Activated CD8-positive, alpha-beta T cell treated with anti-CD3 and anti-CD28 coated beads for 36 hours (primary cell): ENCODE measurements at regions not wholly inside any gene's neighbourhood (a gene's known extent, or its start where the extent isn't known, plus 50 kb on each side); places are given as distances from the start of the nearest gene placed in this dataset.

ENCODE experiments used
- ATAC-seq: fragments of 200-7000 bp; cut with Tn5 transposase; one replicate; pipeline ENCODE4 v1.10.0; 2021; ENCODE audit warnings: mild to moderate bottlenecking, moderate library complexity
- CTCF ChIA-PET: fragments of 350-600 bp; sonication (Branson Sonifier 250); formaldehyde crosslinking; loops from one replicate; lab custom pipeline; 2021; ENCODE audit warnings: antibody characterized with exemption; lab: Charles Lee
- POLR2A ChIA-PET: fragments of 350-600 bp; sonication (Branson Sonifier 250); formaldehyde crosslinking; loops from one replicate; lab custom pipeline; 2021; ENCODE audit warnings: antibody characterized with exemption; lab: Charles Lee
- DNase-seq: peaks from one replicate; pipeline ENCODE4 v3.0.0-alpha.2; 2020
- H3K27ac Mint-ChIP-seq: one replicate; pipeline ENCODE4 v1.8.0; 2021; ENCODE audit warnings: mild to moderate bottlenecking, mixed read lengths
- H3K27me3 Mint-ChIP-seq: one replicate; pipeline ENCODE4 v1.8.0; 2021; ENCODE audit warnings: mixed read lengths
- H3K36me3 Mint-ChIP-seq: one replicate; pipeline ENCODE4 v1.8.0; 2021; ENCODE audit warnings: low read depth, mixed read lengths
- H3K4me1 Mint-ChIP-seq: one replicate; pipeline ENCODE4 v1.8.0; 2021; ENCODE audit warnings: low read depth, mixed read lengths
- H3K4me3 Mint-ChIP-seq: one replicate; pipeline ENCODE4 v1.8.0; 2021; ENCODE audit warnings: mild to moderate bottlenecking, moderate library complexity, mixed read lengths
- H3K9me3 Mint-ChIP-seq: one replicate; pipeline ENCODE4 v1.8.0; 2021; ENCODE audit warnings: mixed read lengths
- intact Hi-C: fragments of 100-400 bp; cut with micrococcal nuclease; formaldehyde crosslinking; loops from one replicate; pipeline ENCODE4 v1.10.0; 2022
- TF ChIP-seq, protein P1 (sequence below): fragments of 200-600 bp; IDR thresholded peaks from one replicate; pipeline ENCODE4 v1.8.0; 2022; ENCODE audit warnings: antibody characterized with exemption, mild to moderate bottlenecking

DNA sequence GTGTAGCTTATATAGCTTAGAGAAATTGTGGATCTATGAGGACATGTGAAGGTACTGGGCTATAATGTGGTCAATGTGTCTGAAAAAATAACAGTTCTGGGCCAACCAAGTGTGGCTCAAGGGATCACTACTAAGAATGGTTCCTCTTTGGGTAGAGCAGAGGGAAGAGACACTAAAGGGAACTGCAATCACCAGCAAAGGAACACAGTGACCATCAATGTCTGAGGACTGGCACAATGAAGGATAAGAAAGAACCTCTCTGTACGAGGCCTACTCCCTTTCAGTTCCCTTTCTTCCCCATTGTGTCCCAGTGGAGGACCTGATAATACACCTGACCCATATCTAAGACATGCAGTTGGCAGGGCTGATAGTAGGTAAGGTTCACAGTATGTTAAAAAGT is 89.9 kb upstream of the JAK1 start:
- Mint-ChIP-seq H3K4me3 (no peak overlapping the region), H3K27me3 (no peaks in the 10 kb centered on the region), H3K9me3 (no peaks in the 10 kb centered on the region), H3K27ac (no peak overlapping the region), H3K4me1 (peaks cover 21% of the 10 kb centered on the region), H3K36me3 (peaks cover 12% of the 10 kb centered on the region)
- CTCF ChIA-PET = interaction anchor here (0.8 kb wide), 1 partner anchor 19 kb away, joined by 4 read pairs; no protein-coding TSS in a partner anchor
- DNase-seq (no peak), ATAC-seq (no peak)
- TF ChIP-seq, protein P1, sequence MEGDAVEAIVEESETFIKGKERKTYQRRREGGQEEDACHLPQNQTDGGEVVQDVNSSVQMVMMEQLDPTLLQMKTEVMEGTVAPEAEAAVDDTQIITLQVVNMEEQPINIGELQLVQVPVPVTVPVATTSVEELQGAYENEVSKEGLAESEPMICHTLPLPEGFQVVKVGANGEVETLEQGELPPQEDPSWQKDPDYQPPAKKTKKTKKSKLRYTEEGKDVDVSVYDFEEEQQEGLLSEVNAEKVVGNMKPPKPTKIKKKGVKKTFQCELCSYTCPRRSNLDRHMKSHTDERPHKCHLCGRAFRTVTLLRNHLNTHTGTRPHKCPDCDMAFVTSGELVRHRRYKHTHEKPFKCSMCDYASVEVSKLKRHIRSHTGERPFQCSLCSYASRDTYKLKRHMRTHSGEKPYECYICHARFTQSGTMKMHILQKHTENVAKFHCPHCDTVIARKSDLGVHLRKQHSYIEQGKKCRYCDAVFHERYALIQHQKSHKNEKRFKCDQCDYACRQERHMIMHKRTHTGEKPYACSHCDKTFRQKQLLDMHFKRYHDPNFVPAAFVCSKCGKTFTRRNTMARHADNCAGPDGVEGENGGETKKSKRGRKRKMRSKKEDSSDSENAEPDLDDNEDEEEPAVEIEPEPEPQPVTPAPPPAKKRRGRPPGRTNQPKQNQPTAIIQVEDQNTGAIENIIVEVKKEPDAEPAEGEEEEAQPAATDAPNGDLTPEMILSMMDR = no peak
- POLR2A ChIA-PET = no interaction called here
- intact Hi-C loops = no loop called here

- no peak for ATAC-seq
- Mint-ChIP-seq H3K4me3 (no peak overlapping the region), H3K36me3 (peaks cover 12% of the 10 kb centered on the region), H3K9me3 (no peaks in the 10 kb centered on the region), H3K27ac (no peak overlapping the region), H3K4me1 (peaks cover 17% of the 10 kb centered on the region), H3K27me3 (no peaks in the 10 kb centered on the region)
- CTCF ChIA-PET = interaction anchor here (1.9 kb wide), 1 partner anchor 18 kb away, joined by 11 read pairs; no protein-coding TSS in a partner anchor
- intact Hi-C loops = no loop called here
- TF ChIP-seq, protein P1 = no peak
- POLR2A ChIA-PET = no interaction called here
- no peak for DNase-seq
Observed at GRCh38 chr1:65056866-65057265, 90.5 kb upstream of the JAK1 start.

- no peaks in the 10 kb centered on the region for H3K27me3 Mint-ChIP-seq
- H3K36me3 Mint-ChIP-seq = peaks cover 11% of the 10 kb centered on the region
- H3K9me3 Mint-ChIP-seq = no peaks in the 10 kb centered on the region
- DNase-seq (no peak), ATAC-seq (peak; percentile 66)
- no peak overlapping the region for H3K27ac Mint-ChIP-seq
- TF ChIP-seq, protein P1 = peak; percentile 70
- H3K4me3 Mint-ChIP-seq = no peak overlapping the region
- peaks cover 44% of the 10 kb centered on the region for H3K4me1 Mint-ChIP-seq
- ChIA-PET POLR2A (no interaction called here), CTCF (interaction anchor here (0.6 to 7.3 kb wide), 10 partner anchors 11 to 1178 kb away, joined by 3 to 124 read pairs (median 5); no protein-coding TSS in a partner anchor)
- intact Hi-C loops = loop anchor here (5.0 kb wide), 1 partner anchor 147 kb away; no protein-coding TSS in a partner anchor
Observed at GRCh38 chr1:65059930-65060538, 88.0 kb upstream of the AK4 start.

GRCh38 chr1:65062339-65062738 is 85.7 kb upstream of the AK4 start:
- peaks cover 54% of the 10 kb centered on the region for H3K4me1 Mint-ChIP-seq
- no peaks in the 10 kb centered on the region for H3K27me3 Mint-ChIP-seq

More at GRCh38 chr1:65062339-65062738, 85.7 kb upstream of the AK4 start:
- Mint-ChIP-seq H3K4me3 (no peak overlapping the region), H3K36me3 (peaks cover 5% of the 10 kb centered on the region), H3K27ac (peak overlapping the region; percentile 3), H3K9me3 (no peaks in the 10 kb centered on the region)
- CTCF ChIA-PET = interaction anchor here (1.0 to 7.3 kb wide), 5 partner anchors 9 to 626 kb away, joined by 3 to 124 read pairs (median 14); no protein-coding TSS in a partner anchor
- POLR2A ChIA-PET = interaction anchor here (0.6 to 0.8 kb wide), 3 partner anchors 134 to 256 kb away, joined by 3 read pairs; no protein-coding TSS in a partner anchor
- intact Hi-C loops = loop anchor here (5.0 kb wide), 1 partner anchor 145 kb away; no protein-coding TSS in a partner anchor
- no peak for ATAC-seq
- DNase-seq = no peak
- TF ChIP-seq, protein P1 = no peak
